ENCODE measurements at regions not wholly inside any gene's neighbourhood (a gene's known extent, or its start where the extent isn't known, plus 50 kb on each side); places are given as distances from the start of the nearest gene placed in this dataset.
"Not testable (repeated sequence)": the region's sequence is repeated elsewhere in the genome, so short reads cannot be mapped to it uniquely, and the experiment has no call there.

DNA sequence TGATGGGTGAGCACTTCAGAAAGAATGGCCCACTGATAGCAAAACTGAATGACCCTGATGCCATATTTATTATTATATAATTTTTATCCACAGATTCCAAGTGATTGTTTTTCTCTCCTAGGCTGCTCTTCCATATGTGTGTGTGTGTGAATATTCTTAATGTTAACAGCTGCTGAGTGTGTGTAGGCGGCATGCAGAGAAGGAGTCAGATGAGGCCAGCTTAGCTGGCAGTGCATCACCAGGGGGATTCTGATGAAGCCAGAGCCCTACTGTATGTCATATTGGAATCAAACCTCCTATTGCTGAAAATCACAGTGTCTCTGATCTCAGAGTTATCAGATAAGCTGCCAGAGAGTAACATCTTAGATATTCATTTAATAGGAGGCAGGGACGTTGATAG is 177.1 kb downstream of the DMAC1 start:
- no peak for DNase-seq (ENCODE audit: low read depth)

DNA sequence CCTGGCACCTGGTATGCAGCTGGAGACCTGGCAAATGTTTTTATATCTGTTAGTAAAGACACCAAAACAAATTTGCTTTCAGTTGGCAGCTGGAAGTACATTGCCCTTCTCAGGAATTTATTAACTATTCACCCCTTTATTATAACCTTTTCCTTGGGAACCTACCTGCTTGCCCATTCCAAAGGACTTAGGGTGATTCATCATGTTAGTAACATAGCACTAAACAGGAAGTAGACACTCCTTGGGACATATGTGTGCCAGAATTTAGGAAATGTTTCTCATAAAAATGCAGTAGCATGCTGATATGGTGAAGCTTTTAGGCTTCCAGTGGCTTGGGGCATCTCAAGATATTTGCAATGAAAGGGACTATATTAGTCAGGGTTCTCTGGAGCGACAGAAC is 184.2 kb downstream of the DMAC1 start:
- no peak for DNase-seq (ENCODE audit: low read depth)

- DNase-seq (ENCODE audit: low read depth) = no peak
These were observed 185.6 kb downstream of the DMAC1 start for GRCh38 chr9:7613931-7614330.

DNA sequence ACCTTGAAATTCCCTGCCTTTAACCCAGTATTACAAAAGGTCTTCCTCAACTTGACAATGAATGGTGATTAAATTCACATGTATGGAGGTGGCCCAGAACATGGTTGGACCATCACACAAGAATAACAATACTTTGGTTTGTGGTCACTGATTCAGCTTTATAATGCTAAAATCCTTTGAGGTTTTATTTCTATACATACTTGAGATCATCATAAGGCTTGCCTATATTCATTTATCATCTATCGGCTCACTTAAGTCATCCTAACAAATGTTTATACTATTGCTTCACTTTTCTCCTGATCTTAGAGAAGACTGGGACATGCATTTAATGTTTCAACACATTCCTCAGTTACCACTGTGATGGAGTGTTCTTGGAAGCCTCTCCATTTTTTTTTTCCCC is 191.3 kb downstream of the DMAC1 start:
- no peak for DNase-seq (ENCODE audit: low read depth)

DNA sequence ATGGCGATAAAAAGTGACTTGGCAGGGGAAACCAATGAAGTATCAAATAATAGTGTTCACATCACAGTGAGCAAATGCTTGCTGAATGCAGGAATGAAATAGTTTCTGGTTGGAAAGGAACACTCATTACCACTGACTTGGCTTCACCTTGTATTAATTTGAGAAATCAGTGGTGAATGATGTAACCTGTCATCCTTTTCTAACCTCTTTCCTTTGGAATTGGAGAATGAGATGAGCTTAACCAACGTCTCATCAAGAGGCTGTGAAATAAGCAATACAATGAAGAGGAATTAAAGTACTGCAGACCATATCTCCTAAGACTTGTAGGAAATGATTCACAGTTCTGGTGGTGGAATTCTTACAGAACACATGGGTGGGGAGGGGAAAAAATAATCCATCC is 192.2 kb downstream of the DMAC1 start:
- DNase-seq (ENCODE audit: low read depth) = no peak

GRCh38 chr9:7606591-7606990 is 193.0 kb downstream of the DMAC1 start:
- DNase-seq (ENCODE audit: low read depth) = peak; percentile 7

GRCh38 chr9:7601739-7602138 is 197.8 kb downstream of the DMAC1 start:
- DNase-seq (ENCODE audit: low read depth) = no peak

- no peak for DNase-seq (ENCODE audit: low read depth)
These were observed 201.9 kb downstream of the DMAC1 start for GRCh38 chr9:7597716-7598115.

DNA sequence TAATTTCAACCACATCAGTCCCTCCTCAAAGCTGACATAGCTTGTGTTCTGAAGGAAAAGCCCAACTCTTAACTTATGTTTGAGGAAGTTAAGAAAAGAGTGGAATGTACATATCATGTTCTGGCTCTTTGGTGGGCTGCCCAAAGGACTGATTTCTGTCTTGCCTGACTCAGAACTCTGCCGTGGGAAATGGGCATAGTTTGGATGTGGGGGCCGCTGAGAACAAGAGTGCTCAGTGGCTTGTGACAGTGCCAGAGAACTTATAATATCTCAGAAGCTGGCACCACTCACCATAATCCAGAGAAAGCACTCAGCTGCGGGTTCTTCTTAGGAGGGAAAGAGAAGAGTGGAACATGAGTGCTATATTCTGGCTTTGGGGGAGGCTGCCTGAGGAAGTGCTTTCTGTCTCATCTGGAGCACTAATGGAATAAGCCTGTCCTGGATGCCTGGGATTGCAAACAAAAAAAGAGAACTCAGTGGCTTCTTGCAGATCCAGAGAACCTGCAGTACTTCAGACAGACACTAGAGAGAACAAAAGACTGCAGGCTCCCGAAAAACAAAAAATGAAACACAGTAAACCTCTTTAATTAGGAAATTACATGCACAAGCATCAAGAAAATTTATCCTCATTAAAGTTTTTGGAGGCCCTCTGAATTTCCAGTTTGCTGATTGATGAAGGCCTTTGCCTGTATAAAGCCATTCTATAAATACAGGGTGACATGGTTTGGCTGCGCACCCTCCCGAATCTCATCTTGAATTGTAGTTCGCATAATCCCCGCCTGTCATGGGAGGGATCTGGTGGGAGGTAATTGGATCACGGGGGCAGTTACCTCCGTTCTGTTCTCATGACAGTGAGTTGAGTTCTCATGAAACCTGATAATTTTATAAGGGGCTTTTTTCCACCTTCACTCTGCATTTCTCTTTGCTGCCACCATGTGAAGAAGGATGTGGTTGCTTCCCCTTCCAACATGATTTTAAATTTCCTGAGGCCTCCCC is 207.0 kb downstream of the DMAC1 start:
- no peak for DNase-seq (ENCODE audit: low read depth)

- DNase-seq (ENCODE audit: low read depth) = no peak
These were observed 208.1 kb downstream of the DMAC1 start for GRCh38 chr9:7591501-7591900.

DNA sequence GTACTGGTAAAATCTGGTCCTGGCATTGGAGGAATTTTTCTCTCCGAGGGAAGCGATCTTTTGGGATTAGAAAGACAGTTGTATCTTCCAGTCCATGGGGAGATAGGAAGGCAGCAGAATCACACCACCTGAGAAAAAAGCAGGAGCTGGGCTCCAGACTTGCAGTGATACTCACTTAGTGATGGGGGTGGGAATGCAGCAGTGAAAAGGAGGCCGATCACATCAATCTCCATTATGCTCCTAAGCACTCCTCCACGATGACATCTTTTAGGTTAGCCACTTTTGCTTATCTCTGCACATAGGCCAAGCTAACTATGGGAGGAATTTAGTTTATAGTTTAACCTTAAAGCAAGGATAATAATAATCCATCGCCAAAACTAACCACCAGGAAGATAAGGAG is 219.0 kb downstream of the DMAC1 start:
- DNase-seq (ENCODE audit: low read depth) = no peak

GRCh38 chr9:7579351-7579750 is 220.2 kb downstream of the DMAC1 start:
- DNase-seq (ENCODE audit: low read depth) = no peak

GRCh38 chr9:7578951-7579350 is 220.6 kb downstream of the DMAC1 start:
- no peak for DNase-seq (ENCODE audit: low read depth)

DNA sequence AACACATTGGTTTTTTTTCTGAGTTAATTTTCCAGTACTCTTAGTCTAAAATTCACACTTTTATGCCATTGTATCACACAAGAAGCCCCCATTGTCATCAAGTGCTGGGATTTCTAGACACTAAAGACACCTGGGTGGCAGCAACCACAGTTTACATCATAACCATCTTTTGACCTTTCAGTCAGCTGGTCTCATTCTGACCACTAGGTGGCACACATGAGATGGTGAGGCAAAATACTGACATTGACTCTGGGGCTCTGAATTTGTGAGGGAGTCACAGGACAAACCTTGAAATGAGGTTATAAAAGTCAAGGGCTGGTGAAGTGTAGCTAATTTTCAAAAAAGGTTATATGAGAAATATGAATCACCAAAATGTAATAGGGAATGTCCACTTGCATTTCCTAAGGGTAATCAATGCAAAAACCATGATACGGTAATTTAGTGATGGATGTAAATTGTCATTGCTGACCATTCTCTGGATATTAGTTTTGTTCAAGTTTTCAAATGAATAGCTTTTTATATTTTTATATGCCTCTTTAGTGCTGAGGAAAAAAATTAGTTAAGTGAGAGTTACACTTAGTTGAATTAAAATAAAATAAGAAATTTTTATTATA is 229.4 kb downstream of the DMAC1 start:
- peak; percentile 25 for DNase-seq (ENCODE audit: low read depth)

DNA sequence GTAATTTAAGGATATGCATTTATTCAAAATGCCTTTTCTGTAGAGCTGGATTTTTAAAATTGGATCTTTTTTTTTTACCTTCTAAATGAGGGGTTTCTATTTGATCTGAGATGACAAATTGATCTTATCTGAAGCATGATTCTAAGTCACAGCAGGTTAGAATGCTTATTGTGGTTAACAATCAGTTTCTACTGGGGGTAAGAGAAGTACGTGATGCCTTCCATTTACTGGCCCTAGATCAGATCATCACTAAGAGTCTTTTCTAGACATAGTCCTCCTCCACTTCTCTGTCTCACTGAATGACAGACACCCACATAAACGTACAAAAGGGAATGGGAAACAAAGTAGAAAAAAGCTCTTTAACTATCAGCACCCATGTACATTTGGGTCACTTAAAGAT is 231.9 kb downstream of the DMAC1 start:
- no peak for DNase-seq (ENCODE audit: low read depth)

DNA sequence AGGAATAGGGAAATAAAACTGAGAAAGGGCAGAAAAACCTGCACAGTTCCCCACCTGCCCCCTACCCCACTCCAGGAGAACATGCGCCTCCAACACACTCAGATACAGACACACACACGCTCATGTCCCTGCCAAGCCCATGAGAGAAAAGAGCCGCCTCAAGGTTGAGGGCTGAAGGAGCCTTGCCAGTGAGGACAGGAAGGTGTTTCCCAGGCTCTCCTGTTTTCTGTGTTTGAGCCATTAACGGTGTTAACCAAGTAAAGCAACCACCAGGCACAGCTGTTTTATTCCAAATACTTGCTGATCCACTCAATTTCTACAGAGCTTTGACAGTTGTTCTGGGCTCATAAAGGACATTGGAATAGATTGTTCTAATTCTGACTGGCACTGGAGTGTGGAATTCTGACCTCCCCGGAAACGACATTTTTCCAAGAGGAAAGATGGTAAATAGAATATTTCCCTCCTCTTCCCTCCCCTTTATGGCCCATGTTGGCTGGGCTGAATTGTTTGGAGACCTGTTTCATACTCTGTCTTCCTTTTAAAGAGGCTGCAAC is 238.0 kb downstream of the DMAC1 start:
- no peak for DNase-seq (ENCODE audit: low read depth)

- no peak for DNase-seq (ENCODE audit: low read depth)
These were observed 238.8 kb downstream of the DMAC1 start for GRCh38 chr9:7560669-7561305.

- no peak for DNase-seq (ENCODE audit: low read depth)
These were observed 244.9 kb downstream of the DMAC1 start for GRCh38 chr9:7554699-7555098.

- DNase-seq (ENCODE audit: low read depth) = not testable (repeated sequence)
These were observed 246.9 kb downstream of the DMAC1 start for GRCh38 chr9:7552706-7553105.

DNA sequence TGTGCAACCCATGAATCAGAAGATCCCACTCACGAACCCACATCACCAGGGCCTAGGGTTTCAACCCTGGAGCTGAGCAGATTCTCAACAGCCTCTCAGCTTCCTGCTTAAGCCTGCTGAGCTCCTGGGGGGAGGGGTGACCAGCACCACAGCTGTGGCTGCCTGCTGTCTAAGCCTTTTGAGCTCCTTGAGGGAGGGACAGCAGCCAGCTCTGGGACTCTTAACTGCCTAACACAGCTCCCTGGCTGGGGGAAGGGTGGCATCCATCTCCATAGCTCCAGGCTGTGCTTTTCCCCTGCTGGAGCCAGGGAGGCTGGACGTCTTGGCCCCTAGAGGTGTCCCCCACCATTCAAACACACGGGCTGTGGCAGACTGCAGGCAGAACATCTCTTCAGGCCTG is 250.3 kb downstream of the DMAC1 start:
- no peak for DNase-seq (ENCODE audit: low read depth)

GRCh38 chr9:7546261-7546660 is 253.3 kb downstream of the DMAC1 start:
- DNase-seq (ENCODE audit: low read depth) = no peak

GRCh38 chr9:7545371-7546165 is 254.0 kb downstream of the DMAC1 start:
- no peak for DNase-seq (ENCODE audit: low read depth)
